Activated T-cell treated with anti-CD3 and anti-CD28 coated beads, Interleukin-2, amount 50 U/mL, for 72 hours (primary cell): ENCODE measurements at regions not wholly inside any gene's neighbourhood (a gene's known extent, or its start where the extent isn't known, plus 50 kb on each side); places are given as distances from the start of the nearest gene placed in this dataset.
"Not testable (repeated sequence)": the region's sequence is repeated elsewhere in the genome, so short reads cannot be mapped to it uniquely, and the experiment has no call there.

Source experiments
- ATAC-seq, 2 donors: fragments of 150-1000 bp; cut with Tn5 transposase; replicated peaks in 1 of 2; 2 replicates each; pipeline ENCODE4 v1.10.0; 2021; ENCODE audit warnings: moderate library complexity in 2 of 2, mild to moderate bottlenecking in 1 of 2
- DNase-seq, 2 donors: peaks; one replicate each; pipeline ENCODE4 v3.0.0; 2021 to 2022; ENCODE audit warnings: mixed read lengths in 1 of 2
- H3K27ac Mint-ChIP-seq: one replicate; pipeline ENCODE4 v1.8.0; 2022; ENCODE audit warnings: mild to moderate bottlenecking, moderate library complexity, mixed read lengths
- H3K27me3 Mint-ChIP-seq: one replicate; pipeline ENCODE4 v1.8.0; 2022; ENCODE audit warnings: low read depth, mixed read lengths
- H3K36me3 Mint-ChIP-seq, 2 donors: one replicate each; pipeline ENCODE4 v1.8.0; 2022; ENCODE audit warnings: mixed read lengths in 2 of 2, mild to moderate bottlenecking in 1 of 2; ENCODE audit not compliant: insufficient read depth in 2 of 2
- H3K4me1 Mint-ChIP-seq: one replicate; pipeline ENCODE4 v1.8.0; 2022; ENCODE audit warnings: low read depth, mixed read lengths
- H3K4me3 Mint-ChIP-seq, 2 donors: one replicate each; pipeline ENCODE4 v1.8.0; 2022; ENCODE audit warnings: mild to moderate bottlenecking in 2 of 2, mixed read lengths in 2 of 2, moderate library complexity in 2 of 2
- H3K9me3 Mint-ChIP-seq, 2 donors: one replicate each; pipeline ENCODE4 v1.8.0; 2022; ENCODE audit warnings: mixed read lengths in 2 of 2

DNA sequence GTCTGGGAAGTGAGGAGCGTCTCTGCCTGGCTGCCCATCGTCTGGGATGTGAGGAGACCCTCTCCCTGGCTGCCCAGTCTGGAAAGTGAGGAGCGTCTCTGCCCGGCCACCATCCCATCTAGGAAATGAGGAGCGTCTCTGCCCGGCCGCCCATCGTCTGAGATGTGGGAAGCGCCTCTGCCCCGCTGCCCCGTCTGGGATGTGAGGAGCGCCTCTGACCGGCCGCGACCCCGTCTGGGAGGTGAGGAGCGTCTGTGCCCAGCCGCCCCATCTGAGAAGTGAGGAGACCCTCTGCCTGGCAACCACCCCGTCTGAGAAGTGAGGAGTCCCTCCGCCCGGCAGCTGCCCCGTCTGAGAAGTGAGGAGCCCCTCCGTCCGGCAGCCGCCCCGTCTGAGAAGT, 130.5 kb upstream of the BEND6 start:
- H3K4me1 Mint-ChIP-seq, H3K36me3 Mint-ChIP-seq, ATAC-seq, H3K9me3 Mint-ChIP-seq, DNase-seq, H3K4me3 Mint-ChIP-seq, H3K27ac Mint-ChIP-seq, H3K27me3 Mint-ChIP-seq: not testable (repeated sequence)

DNA sequence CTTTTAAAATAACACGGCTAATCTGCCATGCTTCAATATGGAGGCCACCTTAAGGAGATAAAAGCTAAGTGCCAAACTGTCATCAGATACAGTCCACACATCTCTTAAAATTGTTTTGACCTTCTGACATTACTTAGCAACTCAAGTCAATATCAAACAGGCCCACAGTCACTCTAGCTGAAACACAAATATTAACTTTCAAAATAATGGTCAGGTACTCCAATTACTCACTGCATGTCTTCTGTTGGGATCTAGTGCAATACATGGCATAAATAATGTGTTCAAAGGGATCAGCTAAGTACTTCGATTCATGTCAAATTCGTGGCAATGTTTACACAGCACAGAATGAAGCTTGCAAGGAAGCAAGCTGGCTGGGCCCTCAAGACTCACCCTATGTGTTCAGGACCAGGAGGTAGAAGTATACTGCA, 133.9 kb upstream of the BEND6 start:
- ATAC-seq: no peak
- no peaks in the 10 kb centered on the region for H3K4me1 Mint-ChIP-seq
- H3K36me3 Mint-ChIP-seq: no peaks in the 10 kb centered on the region

DNA sequence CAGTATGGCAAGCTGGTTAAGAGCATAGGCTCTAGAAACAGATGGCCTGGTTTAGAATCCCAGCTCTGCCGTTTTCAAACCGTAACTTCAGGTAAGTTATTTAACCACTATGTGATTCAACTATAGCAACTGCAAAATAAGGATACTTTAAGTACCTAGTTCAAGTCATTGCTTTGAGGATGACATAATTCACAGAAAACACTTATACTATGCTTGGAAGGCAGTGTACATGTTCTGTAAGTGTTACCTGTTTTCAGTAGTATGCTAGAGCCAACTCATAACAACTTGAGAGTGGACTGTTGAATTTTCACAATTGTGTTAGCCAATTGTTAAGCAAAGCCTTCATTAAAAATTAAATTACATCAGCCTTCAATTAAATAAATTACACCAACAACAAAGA, 134.8 kb upstream of the BEND6 start:
- H3K27ac Mint-ChIP-seq: no peak overlapping the region
- H3K4me3 Mint-ChIP-seq: no peak overlapping the region
- DNase-seq (no peak), ATAC-seq (no peak)
- no peaks in the 10 kb centered on the region for H3K27me3 Mint-ChIP-seq
- no peaks in the 10 kb centered on the region for H3K36me3 Mint-ChIP-seq
- no peaks in the 10 kb centered on the region for H3K9me3 Mint-ChIP-seq
- no peaks in the 10 kb centered on the region for H3K4me1 Mint-ChIP-seq

More for the DNA sequence above, 133.9 kb upstream of the BEND6 start:
- Mint-ChIP-seq H3K27me3 (no peaks in the 10 kb centered on the region), H3K27ac (no peak overlapping the region), H3K9me3 (no peaks in the 10 kb centered on the region), H3K4me3 (no peak overlapping the region)
- no peak for DNase-seq

DNA sequence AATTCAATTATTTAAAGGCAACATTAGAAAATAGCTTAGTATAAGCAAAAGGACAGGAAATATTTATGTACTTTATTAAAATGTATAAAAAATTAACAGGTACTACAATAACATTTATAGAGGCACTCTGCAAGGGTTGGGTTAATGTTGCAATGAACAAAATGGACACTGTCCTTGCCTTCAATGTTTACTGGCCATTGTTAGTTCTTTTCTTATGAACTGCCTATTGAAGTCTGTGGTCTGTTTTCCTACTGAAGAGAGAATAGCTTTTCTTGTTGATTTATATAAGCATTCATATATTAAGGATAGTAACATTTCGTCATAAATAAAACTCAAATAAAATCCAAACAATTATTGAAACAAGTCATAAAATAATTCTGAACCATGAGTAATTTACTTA, 135.3 kb upstream of the BEND6 start:
- Mint-ChIP-seq H3K27me3 (no peaks in the 10 kb centered on the region), H3K4me3 (no peak overlapping the region), H3K9me3 (no peaks in the 10 kb centered on the region), H3K36me3 (no peaks in the 10 kb centered on the region), H3K27ac (no peak overlapping the region), H3K4me1 (no peaks in the 10 kb centered on the region)
- ATAC-seq (no peak), DNase-seq (no peak)

DNA sequence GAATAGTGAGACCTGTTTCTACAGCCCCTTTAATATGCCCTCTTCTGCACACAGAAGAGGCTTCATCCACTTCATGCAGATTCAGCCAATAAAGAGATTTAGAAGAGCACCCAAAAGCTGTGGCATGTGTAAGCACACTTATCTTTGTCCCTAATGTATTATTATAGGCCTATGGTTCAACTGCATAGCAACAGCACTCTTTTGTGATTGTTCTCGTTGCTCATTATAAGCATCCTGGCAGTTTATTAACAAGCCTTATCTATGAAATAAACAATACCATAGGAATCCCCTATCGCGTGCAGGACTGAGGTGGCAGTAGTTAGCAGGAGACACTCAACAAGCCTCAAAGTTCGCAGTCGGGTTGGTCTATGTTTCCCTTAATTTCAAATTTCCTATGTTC, 138.5 kb upstream of the BEND6 start:
- no peaks in the 10 kb centered on the region for H3K4me1 Mint-ChIP-seq
- no peak overlapping the region for H3K4me3 Mint-ChIP-seq
- H3K36me3 Mint-ChIP-seq: no peaks in the 10 kb centered on the region
- ATAC-seq (no peak), DNase-seq (no peak)
- no peaks in the 10 kb centered on the region for H3K9me3 Mint-ChIP-seq
- no peaks in the 10 kb centered on the region for H3K27me3 Mint-ChIP-seq
- no peak overlapping the region for H3K27ac Mint-ChIP-seq

DNA sequence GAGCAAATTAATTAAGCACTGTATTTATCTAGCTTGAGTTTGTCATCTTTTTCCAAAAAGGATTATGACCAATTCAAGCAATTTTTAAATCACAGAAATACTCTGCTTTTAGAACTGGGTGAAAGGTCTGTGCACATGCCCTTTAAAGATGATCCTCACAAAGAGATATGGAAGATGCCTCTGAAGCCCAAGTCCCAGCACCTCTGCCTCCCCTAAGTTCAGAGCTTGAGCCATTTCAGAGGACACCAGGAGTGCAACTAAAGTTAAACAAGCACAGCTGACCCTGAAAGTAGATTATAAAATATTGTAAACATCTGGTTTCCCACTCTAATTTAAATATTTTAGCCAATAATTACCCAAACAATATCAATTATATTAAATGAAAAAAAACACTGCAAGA, 139.5 kb upstream of the BEND6 start:
- no peaks in the 10 kb centered on the region for H3K27me3 Mint-ChIP-seq
- ATAC-seq (no peak), DNase-seq (no peak)
- no peaks in the 10 kb centered on the region for H3K9me3 Mint-ChIP-seq
- H3K36me3 Mint-ChIP-seq: no peaks in the 10 kb centered on the region
- H3K4me1 Mint-ChIP-seq: no peaks in the 10 kb centered on the region
- H3K27ac Mint-ChIP-seq: no peak overlapping the region
- no peak overlapping the region for H3K4me3 Mint-ChIP-seq

DNA sequence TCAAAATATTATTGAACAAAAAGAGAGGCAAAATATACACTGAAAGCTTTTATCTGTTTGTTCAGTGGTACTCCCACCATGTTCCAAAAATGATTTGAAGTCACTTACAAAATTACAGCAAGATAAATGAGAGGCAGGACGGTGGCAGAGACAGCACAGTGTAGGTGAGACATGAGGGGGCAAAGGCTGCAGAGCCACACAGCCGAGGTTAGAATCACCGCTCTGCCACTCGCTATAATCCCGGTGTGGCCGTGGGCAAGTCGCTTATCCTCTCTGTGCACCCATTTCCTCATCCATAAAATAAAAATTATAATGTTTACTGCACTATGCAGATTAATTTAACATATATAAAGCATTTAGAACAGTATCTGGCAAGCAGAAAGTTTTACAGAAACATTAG, 140.1 kb upstream of the BEND6 start:
- Mint-ChIP-seq H3K36me3 (no peaks in the 10 kb centered on the region), H3K4me1 (no peaks in the 10 kb centered on the region), H3K27me3 (no peaks in the 10 kb centered on the region)

DNA sequence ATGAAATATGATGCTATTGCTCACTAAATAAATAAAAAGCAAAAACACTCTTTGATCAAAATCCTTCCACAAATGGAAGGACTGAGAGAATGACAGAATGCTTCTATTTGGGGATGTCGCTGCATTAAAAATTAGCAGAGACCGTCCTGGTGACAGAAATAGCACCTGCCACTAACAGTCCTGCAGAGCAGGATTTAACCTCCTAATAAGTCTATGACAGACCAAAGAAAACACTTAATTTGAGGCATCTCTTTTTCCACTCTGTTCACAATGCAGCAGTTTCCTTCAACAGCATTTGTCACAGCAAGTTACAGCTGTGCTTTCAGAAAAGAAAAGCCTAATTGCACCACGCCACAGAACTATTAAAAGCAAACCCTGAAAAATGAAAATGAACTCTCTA, 140.6 kb upstream of the BEND6 start:
- DNase-seq (no peak), ATAC-seq (no peak)
- no peaks in the 10 kb centered on the region for H3K4me1 Mint-ChIP-seq
- no peaks in the 10 kb centered on the region for H3K27me3 Mint-ChIP-seq
- H3K4me3 Mint-ChIP-seq: no peak overlapping the region
- H3K9me3 Mint-ChIP-seq: no peaks in the 10 kb centered on the region
- H3K36me3 Mint-ChIP-seq: no peaks in the 10 kb centered on the region
- H3K27ac Mint-ChIP-seq: no peak overlapping the region

More for the DNA sequence above, 140.1 kb upstream of the BEND6 start:
- Mint-ChIP-seq H3K9me3 (no peaks in the 10 kb centered on the region), H3K27ac (no peak overlapping the region), H3K4me3 (no peak overlapping the region)
- ATAC-seq (no peak), DNase-seq (no peak)

DNA sequence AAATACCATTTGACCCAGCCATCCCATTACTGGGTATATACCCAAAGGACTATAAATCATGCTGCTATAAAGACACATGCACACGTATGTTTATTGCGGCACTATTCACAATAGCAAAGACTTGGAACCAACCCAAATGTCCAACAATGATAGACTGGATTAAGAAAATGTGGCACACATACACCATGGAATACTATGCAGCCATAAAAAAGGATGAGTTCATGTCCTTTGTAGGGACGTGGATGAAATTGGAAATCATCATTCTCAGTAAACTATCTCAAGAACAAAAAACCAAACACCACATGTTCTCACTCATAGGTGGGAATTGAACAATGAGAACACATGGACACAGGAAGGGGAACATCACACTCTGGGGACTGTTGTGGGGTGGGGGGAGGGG, 142.1 kb upstream of the BEND6 start:
- ATAC-seq, H3K36me3 Mint-ChIP-seq, H3K9me3 Mint-ChIP-seq, DNase-seq, H3K27me3 Mint-ChIP-seq, H3K4me1 Mint-ChIP-seq, H3K27ac Mint-ChIP-seq, H3K4me3 Mint-ChIP-seq: not testable (repeated sequence)

DNA sequence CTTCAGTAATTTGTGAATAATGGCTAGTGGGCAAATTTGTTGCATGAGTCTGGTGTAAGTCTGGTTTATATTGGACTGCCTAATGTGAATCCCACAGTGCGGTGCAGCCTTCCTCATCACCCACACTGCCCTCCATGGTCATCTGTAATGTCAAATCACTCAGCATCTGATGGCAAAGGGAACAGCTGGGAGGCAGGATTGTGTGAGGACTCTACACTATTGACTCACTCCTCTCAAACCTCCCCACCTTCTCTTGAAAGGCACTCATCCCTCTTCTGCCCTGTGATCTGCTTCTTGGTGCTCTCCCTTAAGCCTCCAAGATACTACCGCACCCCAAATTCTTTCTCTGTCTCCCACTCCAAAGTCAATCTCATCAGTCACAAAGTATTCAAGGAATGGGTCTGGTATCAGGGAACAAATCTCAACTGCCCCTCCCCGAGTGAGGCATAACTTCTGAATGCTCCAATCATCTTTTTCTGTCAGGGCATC, 146.0 kb upstream of the BEND6 start:
- H3K27me3 Mint-ChIP-seq: no peaks in the 10 kb centered on the region
- H3K9me3 Mint-ChIP-seq: no peaks in the 10 kb centered on the region
- no peaks in the 10 kb centered on the region for H3K4me1 Mint-ChIP-seq
- no peak for DNase-seq
- no peaks in the 10 kb centered on the region for H3K36me3 Mint-ChIP-seq
- no peak overlapping the region for H3K4me3 Mint-ChIP-seq
- ATAC-seq: no peak
- H3K27ac Mint-ChIP-seq: no peak overlapping the region

DNA sequence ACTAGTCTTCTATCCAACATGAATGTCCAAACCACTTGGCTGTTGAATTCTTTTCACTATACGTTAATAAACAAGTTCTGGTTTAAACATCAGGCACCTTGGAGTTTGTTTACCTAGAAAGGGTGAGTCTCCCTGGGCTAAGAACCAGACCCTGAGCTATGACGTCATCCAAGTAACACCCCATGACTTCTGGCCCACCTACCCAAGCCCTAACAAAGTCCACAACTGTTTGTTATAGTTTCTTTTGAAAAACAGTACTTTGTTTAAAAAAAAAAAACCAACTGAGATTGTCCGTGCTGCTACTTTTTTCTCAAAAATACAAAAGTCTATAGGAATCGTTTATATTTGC, 146.9 kb upstream of the BEND6 start:
- no peak overlapping the region for H3K27ac Mint-ChIP-seq
- no peaks in the 10 kb centered on the region for H3K27me3 Mint-ChIP-seq
- H3K4me3 Mint-ChIP-seq: no peak overlapping the region
- DNase-seq (no peak), ATAC-seq (no peak)
- H3K9me3 Mint-ChIP-seq: no peaks in the 10 kb centered on the region
- H3K36me3 Mint-ChIP-seq: no peaks in the 10 kb centered on the region
- H3K4me1 Mint-ChIP-seq: no peaks in the 10 kb centered on the region

DNA sequence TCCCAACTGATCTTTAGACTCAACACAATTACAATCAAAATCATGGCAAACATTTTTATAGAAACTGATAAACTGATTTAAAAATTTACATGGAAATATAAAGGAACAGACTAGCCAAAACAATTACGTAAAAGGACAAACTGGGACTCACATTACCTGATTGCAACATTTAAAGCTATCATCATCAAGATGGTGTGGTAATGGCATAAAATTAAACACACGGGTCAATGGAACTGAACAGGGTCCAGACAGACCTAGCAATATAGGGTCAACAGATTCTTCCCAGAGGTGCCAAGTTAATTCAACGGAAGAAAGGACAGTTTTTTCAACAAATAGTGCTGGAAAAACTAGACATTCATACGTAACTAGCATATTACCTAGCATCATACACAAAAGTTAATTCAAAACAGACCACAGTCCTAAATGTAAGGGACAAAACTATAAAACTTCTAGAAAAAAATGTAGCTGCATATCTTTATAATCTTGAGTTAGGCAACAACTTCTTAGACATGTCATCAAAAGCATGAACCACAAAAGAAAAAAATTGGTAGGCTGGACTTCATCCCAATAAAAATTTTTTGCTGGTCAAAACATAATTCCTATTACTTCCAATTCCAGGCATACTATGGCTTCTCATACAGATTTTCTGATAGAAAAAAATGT, 147.4 kb upstream of the BEND6 start:
- Mint-ChIP-seq H3K36me3 (no peaks in the 10 kb centered on the region), H3K9me3 (no peaks in the 10 kb centered on the region), H3K4me1 (no peaks in the 10 kb centered on the region), H3K27ac (no peak overlapping the region), H3K27me3 (no peaks in the 10 kb centered on the region), H3K4me3 (no peak overlapping the region)
- no peak for DNase-seq
- no peak for ATAC-seq

DNA sequence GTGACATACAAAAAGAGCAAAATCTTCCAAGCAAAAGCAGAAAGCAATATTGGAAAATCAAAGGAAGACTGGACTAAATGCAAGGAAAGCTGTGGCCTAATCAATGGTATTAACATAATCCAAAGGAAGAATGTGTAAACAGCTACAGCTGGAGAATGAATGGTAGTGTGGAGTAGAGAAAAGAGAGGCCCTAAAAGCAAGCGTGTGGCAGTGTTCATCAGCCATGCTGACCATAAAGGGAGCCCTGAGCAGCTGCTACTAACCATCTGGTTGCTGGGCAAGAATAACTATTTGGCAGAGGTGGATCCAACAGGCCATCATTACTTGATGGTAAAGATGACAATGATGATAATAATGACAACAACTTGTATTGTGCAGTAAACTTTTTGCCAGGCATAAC, 148.5 kb upstream of the BEND6 start:
- H3K27me3 Mint-ChIP-seq: no peaks in the 10 kb centered on the region
- DNase-seq: no peak
- no peak overlapping the region for H3K4me3 Mint-ChIP-seq
- H3K27ac Mint-ChIP-seq: no peak overlapping the region
- no peak for ATAC-seq
- no peaks in the 10 kb centered on the region for H3K4me1 Mint-ChIP-seq
- H3K9me3 Mint-ChIP-seq: no peaks in the 10 kb centered on the region
- H3K36me3 Mint-ChIP-seq: no peaks in the 10 kb centered on the region

DNA sequence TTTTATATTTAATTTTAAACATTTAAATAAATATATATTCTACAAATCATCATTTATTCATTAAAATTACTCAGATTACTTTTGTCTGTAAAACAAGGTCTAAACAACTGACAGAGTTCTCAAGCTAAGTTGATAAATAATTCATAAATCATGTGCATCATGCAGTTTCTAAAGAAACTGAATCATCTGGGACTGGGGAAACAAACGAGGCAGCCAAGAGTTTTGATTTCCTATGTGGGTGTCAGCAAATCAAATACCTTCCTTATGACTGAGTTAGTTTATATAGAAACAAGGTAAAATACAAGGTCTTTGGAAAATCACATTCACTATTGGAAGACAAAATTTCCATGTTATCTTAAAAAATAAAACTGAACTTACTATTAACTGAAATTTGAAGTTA, 149.9 kb upstream of the BEND6 start:
- H3K4me1 Mint-ChIP-seq: no peaks in the 10 kb centered on the region
- H3K9me3 Mint-ChIP-seq: no peaks in the 10 kb centered on the region
- no peak overlapping the region for H3K27ac Mint-ChIP-seq
- no peaks in the 10 kb centered on the region for H3K36me3 Mint-ChIP-seq
- no peaks in the 10 kb centered on the region for H3K27me3 Mint-ChIP-seq
- ATAC-seq (no peak), DNase-seq (no peak)
- no peak overlapping the region for H3K4me3 Mint-ChIP-seq
